ENCODE measurements at regions not wholly inside any gene's neighbourhood (a gene's known extent, or its start where the extent isn't known, plus 50 kb on each side); places are given as distances from the start of the nearest gene placed in this dataset.

GRCh38 chr2:116580209-116580608 is 1234.3 kb upstream of the DDX18 start:
- ChIA-PET CTCF (no interaction called here), POLR2A (no interaction called here)
- in situ Hi-C loops (cut with HindIII; ENCODE audit: low pct_unique_long_range_greater_than_20kb, low sequenced_read_pairs) (no loop called here), intact Hi-C loops (cut with micrococcal nuclease; ENCODE audit: unreplicated experiment) (no loop called here)
- H3K4me3 ChIP-seq (ENCODE audit: low read depth in 2 of 2, low read length in 2 of 2), result no peak overlapping the region
- BruUV-seq (replicated peaks), result no TSS peak
- no peaks in the 10 kb centered on the region for H3K36me3 ChIP-seq (ENCODE audit: control insufficient read depth, insufficient read depth, low read length)
- H3K27me3 ChIP-seq (ENCODE audit: control insufficient read depth, insufficient read depth, low read length), result no peaks in the 10 kb centered on the region
- no peaks in the 10 kb centered on the region for H3K4me1 ChIP-seq (ENCODE audit: control insufficient read depth, insufficient read depth, low read length)
- H3K27ac ChIP-seq (ENCODE audit: low read length), result no peak overlapping the region
- no peak for TF ChIP-seq POLR2AphosphoS5 (IDR thresholded peaks at IDR 0.05; ENCODE audit: low read depth, low read length)
- TF ChIP-seq TCF7L2 (IDR thresholded peaks at IDR 0.05; ENCODE audit: low read depth, low read length), result no peak
- TF ChIP-seq REST (IDR thresholded peaks at IDR 0.05; ENCODE audit: insufficient read depth in 1 of 2, low read depth in 2 of 2, low read length in 1 of 2), result no peak
- TF ChIP-seq CTCF (IDR thresholded peaks at IDR 0.05), result no peak
- TF ChIP-seq SIN3A (IDR thresholded peaks at IDR 0.05; ENCODE audit: borderline replicate concordance, insufficient read depth, low read depth, low read length), result no peak
- DNase-seq (ENCODE audit: low read depth, low spot score) (no peak), ATAC-seq (no peak)
- H3K9me3 ChIP-seq (ENCODE audit: control insufficient read depth, insufficient read depth, low read depth, low read length), result no peaks in the 10 kb centered on the region

GRCh38 chr2:116582850-116583249 is 1231.6 kb upstream of the DDX18 start:
- TF ChIP-seq POLR2AphosphoS5 (IDR thresholded peaks at IDR 0.05; ENCODE audit: low read depth, low read length) (no peak), SIN3A (IDR thresholded peaks at IDR 0.05; ENCODE audit: borderline replicate concordance, insufficient read depth, low read depth, low read length) (no peak), REST (IDR thresholded peaks at IDR 0.05; ENCODE audit: insufficient read depth in 1 of 2, low read depth in 2 of 2, low read length in 1 of 2) (no peak), CTCF (IDR thresholded peaks at IDR 0.05) (no peak), TCF7L2 (IDR thresholded peaks at IDR 0.05; ENCODE audit: low read depth, low read length) (no peak)
- no peak overlapping the region for H3K4me3 ChIP-seq (ENCODE audit: low read depth in 2 of 2, low read length in 2 of 2)
- in situ Hi-C loops (cut with HindIII; ENCODE audit: low pct_unique_long_range_greater_than_20kb, low sequenced_read_pairs), result no loop called here
- ATAC-seq (no peak), DNase-seq (ENCODE audit: low read depth, low spot score) (no peak)
- POLR2A ChIA-PET, result no interaction called here
- H3K27me3 ChIP-seq (ENCODE audit: control insufficient read depth, insufficient read depth, low read length), result no peaks in the 10 kb centered on the region
- no peaks in the 10 kb centered on the region for H3K4me1 ChIP-seq (ENCODE audit: control insufficient read depth, insufficient read depth, low read length)
- no peaks in the 10 kb centered on the region for H3K36me3 ChIP-seq (ENCODE audit: control insufficient read depth, insufficient read depth, low read length)
- CTCF ChIA-PET, result no interaction called here
- no peaks in the 10 kb centered on the region for H3K9me3 ChIP-seq (ENCODE audit: control insufficient read depth, insufficient read depth, low read depth, low read length)
- intact Hi-C loops (cut with micrococcal nuclease; ENCODE audit: unreplicated experiment), result no loop called here
- BruUV-seq (replicated peaks), result no TSS peak
- no peak overlapping the region for H3K27ac ChIP-seq (ENCODE audit: low read length)
